ENCODE measurements at regions not wholly inside any gene's neighbourhood (a gene's known extent, or its start where the extent isn't known, plus 50 kb on each side); places are given as distances from the start of the nearest gene placed in this dataset.

GRCh38 chr4:123824524-123824923 is 427.9 kb downstream of the SPRY1 start:
- Mint-ChIP-seq H3K27me3 (ENCODE audit: low read depth) (peaks cover 7% of the 10 kb centered on the region), H3K4me1 (ENCODE audit: low read depth) (no peaks in the 10 kb centered on the region), H3K4me3 (no peak overlapping the region), H3K9me3 (no peaks in the 10 kb centered on the region), H3K27ac (no peak overlapping the region), H3K36me3 (ENCODE audit: insufficient read depth in 2 of 2) (no peaks in the 10 kb centered on the region)
- ATAC-seq (replicated peaks in 1 of 2) (no peak), DNase-seq (no peak)

DNA sequence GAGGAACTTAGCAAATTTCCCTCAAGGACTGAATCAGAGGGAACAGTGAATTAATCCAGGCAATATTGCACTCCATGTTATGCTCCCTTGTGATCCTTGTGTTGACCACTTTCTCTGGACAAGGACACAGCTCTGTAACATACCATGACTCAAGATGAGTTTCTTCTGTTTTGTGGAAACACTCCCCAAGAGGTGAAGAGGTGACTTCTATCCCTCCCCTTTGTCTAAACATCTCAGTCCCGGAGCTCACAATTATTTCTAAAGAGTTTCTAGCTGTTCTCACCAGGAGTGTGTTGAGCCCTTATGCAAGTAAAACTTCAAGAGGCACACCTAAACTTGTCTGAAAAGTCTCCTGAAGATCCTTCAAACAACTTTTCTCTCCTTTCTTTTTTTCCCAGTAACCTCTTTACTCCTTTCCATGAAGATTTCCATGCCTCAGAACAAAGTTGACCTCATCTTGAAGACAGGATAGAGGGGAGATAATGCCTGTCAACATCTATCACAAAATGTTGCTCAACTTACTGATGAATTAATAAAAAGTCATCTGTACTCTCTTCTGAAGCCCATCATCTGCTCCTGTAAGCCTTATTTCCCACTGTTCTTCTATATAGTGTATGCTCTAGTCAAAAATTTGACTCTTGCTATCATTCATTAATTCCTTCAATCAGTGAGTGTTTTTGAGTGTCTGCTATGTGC is 429.1 kb downstream of the SPRY1 start:
- no peaks in the 10 kb centered on the region for H3K4me1 Mint-ChIP-seq (ENCODE audit: low read depth)
- no peak overlapping the region for H3K4me3 Mint-ChIP-seq
- DNase-seq (no peak), ATAC-seq (replicated peaks in 1 of 2) (no peak)
- peaks cover 0 to 1% of the 10 kb centered on the region in 2 donors for H3K9me3 Mint-ChIP-seq
- peaks cover 7% of the 10 kb centered on the region for H3K27me3 Mint-ChIP-seq (ENCODE audit: low read depth)
- no peak overlapping the region for H3K27ac Mint-ChIP-seq
- no peaks in the 10 kb centered on the region for H3K36me3 Mint-ChIP-seq (ENCODE audit: insufficient read depth in 2 of 2)

GRCh38 chr4:123826896-123827295 is 430.3 kb downstream of the SPRY1 start:
- Mint-ChIP-seq H3K27me3 (ENCODE audit: low read depth) (peaks cover 7% of the 10 kb centered on the region), H3K4me1 (ENCODE audit: low read depth) (no peaks in the 10 kb centered on the region), H3K4me3 (no peak overlapping the region), H3K27ac (no peak overlapping the region), H3K36me3 (ENCODE audit: insufficient read depth in 2 of 2) (no peaks in the 10 kb centered on the region), H3K9me3 (peaks cover 0 to 1% of the 10 kb centered on the region in 2 donors)
- ATAC-seq (replicated peaks in 1 of 2) (no peak), DNase-seq (no peak)

DNA sequence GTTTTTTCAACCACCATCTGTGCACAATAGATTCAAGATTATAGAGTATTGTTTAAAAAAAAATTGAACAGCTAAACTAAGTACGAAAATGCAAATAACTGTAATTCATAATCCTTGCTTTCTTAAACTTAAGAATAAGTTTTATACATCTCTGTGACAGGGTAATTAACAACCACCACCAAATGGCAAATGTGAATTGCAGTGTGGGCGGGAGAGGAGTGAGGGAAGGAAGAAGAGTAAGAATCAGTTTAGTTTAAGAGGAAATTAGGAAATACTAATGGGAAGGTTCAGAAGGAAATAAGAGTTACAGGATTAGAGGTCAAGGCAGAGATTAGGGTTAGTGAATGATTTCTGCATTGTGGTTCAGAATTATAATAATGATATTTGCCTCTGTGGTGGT is 430.9 kb downstream of the SPRY1 start:
- ATAC-seq (replicated peaks in 1 of 2), result no peak
- H3K9me3 Mint-ChIP-seq, result peaks cover 0 to 1% of the 10 kb centered on the region in 2 donors
- peaks cover 7% of the 10 kb centered on the region for H3K27me3 Mint-ChIP-seq (ENCODE audit: low read depth)

GRCh38 chr4:123830930-123831329 is 434.3 kb downstream of the SPRY1 start:
- H3K27ac Mint-ChIP-seq, result no peak overlapping the region
- H3K36me3 Mint-ChIP-seq (ENCODE audit: insufficient read depth in 2 of 2), result no peaks in the 10 kb centered on the region
- H3K4me1 Mint-ChIP-seq (ENCODE audit: low read depth), result no peaks in the 10 kb centered on the region
- DNase-seq (no peak), ATAC-seq (replicated peaks in 1 of 2) (no peak)
- H3K4me3 Mint-ChIP-seq, result no peak overlapping the region
- no peaks in the 10 kb centered on the region for H3K27me3 Mint-ChIP-seq (ENCODE audit: low read depth)
- H3K9me3 Mint-ChIP-seq, result peaks cover 0 to 1% of the 10 kb centered on the region in 2 donors

More for the DNA sequence above, 430.9 kb downstream of the SPRY1 start:
- H3K4me1 Mint-ChIP-seq (ENCODE audit: low read depth), result no peaks in the 10 kb centered on the region
- no peak overlapping the region for H3K27ac Mint-ChIP-seq
- H3K36me3 Mint-ChIP-seq (ENCODE audit: insufficient read depth in 2 of 2), result no peaks in the 10 kb centered on the region
- DNase-seq, result no peak
- H3K4me3 Mint-ChIP-seq, result no peak overlapping the region

DNA sequence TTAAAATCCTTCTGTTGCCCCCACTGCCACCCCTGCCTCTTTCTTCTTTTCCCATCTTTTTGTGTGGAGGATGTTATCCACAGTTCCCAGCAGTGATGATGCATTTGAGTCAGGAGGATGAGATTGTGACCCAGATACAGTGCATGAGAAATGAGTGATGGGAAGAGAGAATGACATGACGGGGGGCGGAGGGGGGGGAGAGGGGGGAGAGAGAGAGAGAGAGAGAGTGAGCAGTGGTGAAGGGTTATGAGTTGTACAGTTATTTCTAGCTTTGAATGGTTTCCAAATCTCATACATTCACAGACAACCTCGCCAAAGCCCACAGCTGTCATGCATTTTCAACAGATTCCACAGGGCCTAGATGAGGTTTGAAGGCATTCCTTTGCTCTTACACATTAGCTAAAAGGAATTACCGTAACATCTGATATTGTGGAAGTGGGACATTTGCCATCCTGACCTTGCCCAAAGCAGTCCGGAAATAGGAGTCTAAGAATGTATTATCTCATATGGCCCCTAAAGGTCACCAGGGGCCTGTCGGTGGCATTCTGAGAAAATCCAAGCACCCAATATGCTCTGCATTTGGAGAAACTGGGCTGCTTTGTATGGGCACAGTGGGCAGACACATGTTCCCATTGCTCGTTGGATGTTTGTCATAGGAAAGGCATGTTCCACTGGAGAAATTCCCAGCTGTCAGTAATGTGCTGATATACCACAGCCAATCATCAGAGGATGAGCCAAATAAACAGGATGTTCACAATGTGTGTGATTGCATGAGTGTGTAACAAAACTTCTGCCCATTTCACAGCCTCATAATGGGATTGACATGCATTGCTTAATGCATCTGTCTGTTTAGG is 435.8 kb downstream of the SPRY1 start:
- no peak overlapping the region for H3K4me3 Mint-ChIP-seq
- ATAC-seq (replicated peaks in 1 of 2) (no peak), DNase-seq (no peak)
- H3K36me3 Mint-ChIP-seq (ENCODE audit: insufficient read depth in 2 of 2), result no peaks in the 10 kb centered on the region
- no peak overlapping the region for H3K27ac Mint-ChIP-seq
- H3K27me3 Mint-ChIP-seq (ENCODE audit: low read depth), result no peaks in the 10 kb centered on the region
- no peaks in the 10 kb centered on the region for H3K4me1 Mint-ChIP-seq (ENCODE audit: low read depth)
- peaks cover 0 to 1% of the 10 kb centered on the region in 2 donors for H3K9me3 Mint-ChIP-seq

- H3K9me3 Mint-ChIP-seq, result peaks cover 0 to 1% of the 10 kb centered on the region in 2 donors
- no peak overlapping the region for H3K27ac Mint-ChIP-seq
- H3K36me3 Mint-ChIP-seq (ENCODE audit: insufficient read depth in 2 of 2), result no peaks in the 10 kb centered on the region
- DNase-seq (no peak), ATAC-seq (replicated peaks in 1 of 2) (no peak)
- H3K4me1 Mint-ChIP-seq (ENCODE audit: low read depth), result no peaks in the 10 kb centered on the region
- no peak overlapping the region for H3K4me3 Mint-ChIP-seq
- H3K27me3 Mint-ChIP-seq (ENCODE audit: low read depth), result no peaks in the 10 kb centered on the region
Measured at GRCh38 chr4:123833171-123833643, 436.6 kb downstream of the SPRY1 start.

GRCh38 chr4:123835831-123836590 is 439.4 kb downstream of the SPRY1 start:
- H3K27ac Mint-ChIP-seq, result no peak overlapping the region
- H3K36me3 Mint-ChIP-seq (ENCODE audit: insufficient read depth in 2 of 2), result no peaks in the 10 kb centered on the region
- ATAC-seq (replicated peaks in 1 of 2) (no peak), DNase-seq (no peak)
- no peak overlapping the region for H3K4me3 Mint-ChIP-seq
- H3K9me3 Mint-ChIP-seq, result no peaks in the 10 kb centered on the region
- no peaks in the 10 kb centered on the region for H3K27me3 Mint-ChIP-seq (ENCODE audit: low read depth)
- H3K4me1 Mint-ChIP-seq (ENCODE audit: low read depth), result no peaks in the 10 kb centered on the region

GRCh38 chr4:123836851-123837595 is 440.4 kb downstream of the SPRY1 start:
- DNase-seq (no peak), ATAC-seq (replicated peaks in 1 of 2) (no peak)
- H3K4me3 Mint-ChIP-seq, result no peak overlapping the region
- no peaks in the 10 kb centered on the region for H3K4me1 Mint-ChIP-seq (ENCODE audit: low read depth)
- no peaks in the 10 kb centered on the region for H3K9me3 Mint-ChIP-seq
- H3K36me3 Mint-ChIP-seq (ENCODE audit: insufficient read depth in 2 of 2), result no peaks in the 10 kb centered on the region
- no peak overlapping the region for H3K27ac Mint-ChIP-seq
- H3K27me3 Mint-ChIP-seq (ENCODE audit: low read depth), result no peaks in the 10 kb centered on the region

DNA sequence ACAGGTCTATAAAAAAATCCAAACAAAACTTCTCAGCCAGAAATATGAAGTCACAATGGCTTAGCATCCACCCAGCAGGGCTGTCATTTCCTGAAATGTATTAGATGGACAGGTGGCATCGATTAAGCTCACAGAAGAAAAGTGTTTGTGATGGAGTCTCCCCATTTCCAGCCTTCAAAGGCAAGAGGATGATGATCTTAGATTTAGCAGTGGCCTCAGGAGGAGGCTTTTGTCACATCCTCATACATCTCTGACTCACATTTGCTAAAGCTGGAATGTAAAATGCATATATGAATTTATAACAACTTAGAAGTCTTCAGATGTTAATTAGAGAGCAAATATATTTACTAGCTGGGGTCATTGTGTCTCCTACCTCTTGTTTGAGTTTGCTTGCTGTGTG is 441.9 kb downstream of the SPRY1 start:
- DNase-seq, result no peak
- no peak for ATAC-seq (replicated peaks in 1 of 2)
- Mint-ChIP-seq H3K27ac (no peak overlapping the region), H3K9me3 (no peaks in the 10 kb centered on the region), H3K4me3 (no peak overlapping the region), H3K36me3 (ENCODE audit: insufficient read depth in 2 of 2) (no peaks in the 10 kb centered on the region), H3K27me3 (ENCODE audit: low read depth) (no peaks in the 10 kb centered on the region), H3K4me1 (ENCODE audit: low read depth) (no peaks in the 10 kb centered on the region)

DNA sequence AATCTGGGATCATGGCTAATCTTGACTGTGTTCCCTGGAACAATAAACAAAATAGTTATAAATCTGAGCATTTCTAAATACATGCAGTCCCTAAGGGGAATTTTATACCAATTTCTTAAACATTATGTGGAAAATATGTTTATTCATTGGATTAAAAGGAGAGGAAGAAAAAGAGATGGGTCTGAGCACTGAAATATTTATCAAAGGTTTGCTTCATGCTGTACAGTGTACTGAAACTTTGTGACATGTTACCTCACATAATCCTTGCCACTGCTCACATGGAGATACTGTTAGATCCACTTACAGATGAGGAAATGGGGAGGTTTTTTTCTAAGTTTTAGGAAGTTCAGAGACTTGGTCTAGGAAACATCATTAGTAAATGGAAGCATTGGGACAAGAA is 443.6 kb downstream of the SPRY1 start:
- Mint-ChIP-seq H3K4me1 (ENCODE audit: low read depth) (no peaks in the 10 kb centered on the region), H3K36me3 (ENCODE audit: insufficient read depth in 2 of 2) (no peaks in the 10 kb centered on the region), H3K27ac (no peak overlapping the region), H3K4me3 (no peak overlapping the region), H3K9me3 (no peaks in the 10 kb centered on the region), H3K27me3 (ENCODE audit: low read depth) (no peaks in the 10 kb centered on the region)
- DNase-seq (no peak), ATAC-seq (replicated peaks in 1 of 2) (no peak)

DNA sequence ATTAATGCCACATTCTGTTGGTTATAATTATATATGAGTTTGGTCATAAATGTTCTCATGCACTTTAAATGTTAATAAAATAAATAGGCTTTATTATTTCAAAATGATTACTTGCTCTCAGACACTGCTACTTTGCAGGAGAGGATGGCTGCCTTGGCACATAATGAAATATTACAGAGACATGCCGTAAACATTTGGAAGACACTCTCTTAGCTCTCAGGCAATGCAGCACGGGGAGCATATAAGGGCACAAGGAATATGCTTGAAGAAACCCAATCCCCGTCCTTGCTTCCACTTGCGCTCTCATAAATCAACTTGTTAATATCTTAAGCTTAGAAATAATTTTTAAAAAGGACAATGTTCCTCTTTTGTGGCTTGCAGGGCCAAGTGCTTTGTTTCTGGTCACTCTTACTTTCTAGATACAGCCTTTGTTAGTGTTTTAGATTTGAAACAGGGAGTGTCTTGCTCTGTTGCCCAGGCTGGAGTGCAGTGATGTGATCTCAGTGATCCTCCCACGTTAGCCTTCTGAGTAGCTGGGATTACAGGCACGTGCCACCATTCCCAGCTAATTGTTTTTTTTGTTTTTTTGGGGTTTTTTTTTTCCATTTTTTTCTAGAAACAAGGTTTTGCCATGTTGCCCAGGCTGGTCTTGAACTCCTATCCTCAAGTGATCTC is 445.0 kb downstream of the SPRY1 start:
- Mint-ChIP-seq H3K4me1 (ENCODE audit: low read depth) (no peaks in the 10 kb centered on the region), H3K27me3 (ENCODE audit: low read depth) (no peaks in the 10 kb centered on the region), H3K36me3 (ENCODE audit: insufficient read depth in 2 of 2) (no peaks in the 10 kb centered on the region), H3K9me3 (no peaks in the 10 kb centered on the region), H3K4me3 (no peak overlapping the region), H3K27ac (no peak overlapping the region)
- DNase-seq (no peak), ATAC-seq (replicated peaks in 1 of 2) (no peak)

Measured in activated T-cell treated with anti-CD3 and anti-CD28 coated beads, Interleukin-2, amount 50 U/mL, for 72 hours (primary cell).